ENCODE measurements at regions not wholly inside any gene's neighbourhood (a gene's known extent, or its start where the extent isn't known, plus 50 kb on each side); places are given as distances from the start of the nearest gene placed in this dataset.
A peak's percentile ranks its signal among the peaks of the same experiment; 100 is the strongest.
"Not testable (repeated sequence)": the region's sequence is repeated elsewhere in the genome, so short reads cannot be mapped to it uniquely, and the experiment has no call there.

DNA sequence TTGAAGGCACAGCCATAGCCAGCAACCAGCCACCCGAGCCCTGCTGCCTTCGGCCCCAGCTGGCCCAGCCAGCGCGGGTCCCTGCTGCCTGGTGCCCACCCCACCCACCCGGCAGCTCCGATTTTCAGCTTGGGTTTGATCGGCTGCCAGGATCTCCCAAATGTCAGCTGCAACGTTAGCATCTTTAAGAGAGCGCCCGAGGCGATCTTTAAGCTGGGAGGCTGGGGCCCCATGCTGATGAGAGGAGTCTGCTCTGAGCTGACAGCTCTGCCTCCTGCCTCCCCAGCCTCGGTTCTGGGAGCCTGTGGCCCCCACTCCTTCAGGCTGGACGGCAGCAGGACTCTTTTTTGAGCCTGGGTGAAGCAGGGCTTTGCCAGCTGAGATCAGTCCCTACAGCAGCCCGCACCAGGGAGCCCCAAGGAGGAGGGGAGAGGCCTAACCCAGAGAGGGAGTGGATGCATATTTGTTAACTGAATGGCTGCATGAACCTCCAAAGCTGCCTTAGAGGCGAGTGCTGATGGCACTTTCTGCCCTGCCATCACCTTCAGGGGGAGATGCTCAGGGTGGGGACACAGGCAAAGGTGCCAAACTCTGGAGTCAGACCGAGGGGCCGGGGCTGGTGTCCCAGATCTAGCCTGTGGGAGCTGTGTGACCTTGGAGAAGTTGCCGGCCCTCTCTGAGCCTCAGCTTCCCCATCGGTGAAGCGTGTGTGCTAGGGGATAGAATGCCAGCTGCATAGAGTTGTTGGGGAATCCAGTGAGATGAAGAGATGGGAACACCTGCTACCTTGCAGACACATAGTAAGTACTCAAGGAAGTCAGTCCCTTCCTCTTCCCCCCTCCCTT, 165.5 kb downstream of the C9orf50 start:
- DNase-seq (no peak), ATAC-seq (ENCODE audit: low read depth) (no peak)
- Mint-ChIP-seq H3K9me3 (peaks cover 1% of the 10 kb centered on the region), H3K4me3 (no peak overlapping the region), H3K27me3 (peaks cover 10% of the 10 kb centered on the region), H3K4me1 (peaks cover 17% of the 10 kb centered on the region), H3K36me3 (no peaks in the 10 kb centered on the region), H3K27ac (no peak overlapping the region)
- POLR2A ChIA-PET: no interaction called here

GRCh38 chr9:129454467-129455067, 166.3 kb downstream of the C9orf50 start:
- Mint-ChIP-seq H3K4me1 (peaks cover 17% of the 10 kb centered on the region), H3K36me3 (no peaks in the 10 kb centered on the region), H3K27ac (peak overlapping the region; percentile 53), H3K4me3 (no peak overlapping the region), H3K9me3 (peaks cover 1% of the 10 kb centered on the region), H3K27me3 (peaks cover 10% of the 10 kb centered on the region)
- DNase-seq: no peak
- ATAC-seq (ENCODE audit: low read depth): no peak
- POLR2A ChIA-PET: no interaction called here

- peaks cover 13% of the 10 kb centered on the region for H3K4me1 Mint-ChIP-seq
- H3K9me3 Mint-ChIP-seq: peaks cover 1% of the 10 kb centered on the region
- DNase-seq (no peak), ATAC-seq (ENCODE audit: low read depth) (no peak)
- H3K36me3 Mint-ChIP-seq: no peaks in the 10 kb centered on the region
- no peak overlapping the region for H3K4me3 Mint-ChIP-seq
- peak overlapping the region; percentile 59 for H3K27ac Mint-ChIP-seq
- H3K27me3 Mint-ChIP-seq: peaks cover 10% of the 10 kb centered on the region
- POLR2A ChIA-PET: no interaction called here
These were observed 167.2 kb downstream of the C9orf50 start for GRCh38 chr9:129453734-129454133.

DNA sequence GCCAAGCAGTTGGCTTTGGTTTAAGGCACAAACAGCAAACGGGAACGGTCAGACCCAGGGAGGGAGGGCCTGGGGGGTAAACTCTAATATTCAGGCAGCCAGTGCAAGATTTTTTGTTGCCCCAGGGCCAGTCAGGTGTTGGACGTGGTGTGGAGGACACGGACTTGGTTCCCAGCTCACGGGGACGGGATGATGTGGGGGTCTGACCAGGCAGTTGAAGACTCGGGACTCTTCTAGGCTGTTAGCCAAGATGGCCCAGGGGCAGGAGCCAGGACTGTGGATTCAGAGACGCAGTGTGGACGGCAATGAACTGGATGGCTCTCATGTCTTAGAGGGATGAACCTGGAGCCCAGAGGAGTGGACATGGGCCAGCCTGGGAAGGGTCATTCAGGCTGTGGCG, 169.2 kb downstream of the C9orf50 start:
- no peaks in the 10 kb centered on the region for H3K4me1 Mint-ChIP-seq
- POLR2A ChIA-PET: no interaction called here
- H3K27ac Mint-ChIP-seq: no peak overlapping the region
- H3K9me3 Mint-ChIP-seq: no peaks in the 10 kb centered on the region
- H3K4me3 Mint-ChIP-seq: no peak overlapping the region
- H3K27me3 Mint-ChIP-seq: peaks cover 7% of the 10 kb centered on the region
- H3K36me3 Mint-ChIP-seq: no peaks in the 10 kb centered on the region
- DNase-seq (no peak), ATAC-seq (ENCODE audit: low read depth) (no peak)

- no peaks in the 10 kb centered on the region for H3K36me3 Mint-ChIP-seq
- POLR2A ChIA-PET: interaction anchor here (1.5 kb wide), 1 partner anchor 9 kb away, joined by 6 read pairs; no protein-coding TSS in a partner anchor
These were observed 169.7 kb downstream of the C9orf50 start for GRCh38 chr9:129451089-129451656.

DNA sequence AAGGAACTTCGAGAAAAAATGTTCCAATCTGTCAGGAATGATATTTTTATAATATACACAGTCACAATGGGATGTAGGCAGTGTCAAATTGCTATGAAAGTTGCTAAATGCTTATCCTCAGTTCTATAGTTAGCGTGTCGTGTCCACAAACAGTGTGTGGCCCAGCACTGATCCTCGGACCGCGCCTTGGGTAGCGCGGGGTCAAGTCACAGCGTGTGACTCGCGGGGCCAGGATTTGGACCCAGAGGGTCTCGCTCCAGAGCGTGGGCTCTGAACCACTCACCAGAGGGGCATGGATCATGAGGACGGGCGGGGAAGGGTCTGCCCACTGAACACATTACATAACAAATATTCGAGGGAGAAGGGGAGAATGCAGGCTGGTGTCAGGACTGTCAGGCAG, 171.8 kb downstream of the C9orf50 start:
- Mint-ChIP-seq H3K9me3 (no peaks in the 10 kb centered on the region), H3K36me3 (no peaks in the 10 kb centered on the region), H3K4me3 (no peak overlapping the region), H3K27ac (no peak overlapping the region), H3K27me3 (peaks cover 3% of the 10 kb centered on the region), H3K4me1 (no peaks in the 10 kb centered on the region)
- ATAC-seq (ENCODE audit: low read depth) (no peak), DNase-seq (no peak)
- POLR2A ChIA-PET: no interaction called here

More at GRCh38 chr9:129451089-129451656, 169.7 kb downstream of the C9orf50 start:
- Mint-ChIP-seq H3K4me3 (no peak overlapping the region), H3K27me3 (peaks cover 6% of the 10 kb centered on the region), H3K9me3 (no peaks in the 10 kb centered on the region), H3K27ac (no peak overlapping the region), H3K4me1 (no peaks in the 10 kb centered on the region)
- DNase-seq (no peak), ATAC-seq (ENCODE audit: low read depth) (no peak)

- DNase-seq (no peak), ATAC-seq (ENCODE audit: low read depth) (no peak)
- H3K9me3 Mint-ChIP-seq: no peaks in the 10 kb centered on the region
- no peaks in the 10 kb centered on the region for H3K36me3 Mint-ChIP-seq
- H3K4me3 Mint-ChIP-seq: no peak overlapping the region
- POLR2A ChIA-PET: interaction anchor here (0.6 kb wide), 1 partner anchor 15 kb away, joined by 3 read pairs; no protein-coding TSS in a partner anchor
- H3K27ac Mint-ChIP-seq: no peak overlapping the region
- no peaks in the 10 kb centered on the region for H3K4me1 Mint-ChIP-seq
- H3K27me3 Mint-ChIP-seq: peaks cover 9% of the 10 kb centered on the region
These were observed 173.9 kb downstream of the C9orf50 start for GRCh38 chr9:129446828-129447550.

GRCh38 chr9:129445794-129446306, 175.1 kb downstream of the C9orf50 start:
- Mint-ChIP-seq H3K4me1 (peaks cover 6% of the 10 kb centered on the region), H3K9me3 (no peaks in the 10 kb centered on the region), H3K27me3 (peaks cover 18% of the 10 kb centered on the region), H3K4me3 (no peak overlapping the region), H3K36me3 (no peaks in the 10 kb centered on the region), H3K27ac (no peak overlapping the region)
- DNase-seq: no peak
- ATAC-seq (ENCODE audit: low read depth): no peak
- POLR2A ChIA-PET: no interaction called here

DNA sequence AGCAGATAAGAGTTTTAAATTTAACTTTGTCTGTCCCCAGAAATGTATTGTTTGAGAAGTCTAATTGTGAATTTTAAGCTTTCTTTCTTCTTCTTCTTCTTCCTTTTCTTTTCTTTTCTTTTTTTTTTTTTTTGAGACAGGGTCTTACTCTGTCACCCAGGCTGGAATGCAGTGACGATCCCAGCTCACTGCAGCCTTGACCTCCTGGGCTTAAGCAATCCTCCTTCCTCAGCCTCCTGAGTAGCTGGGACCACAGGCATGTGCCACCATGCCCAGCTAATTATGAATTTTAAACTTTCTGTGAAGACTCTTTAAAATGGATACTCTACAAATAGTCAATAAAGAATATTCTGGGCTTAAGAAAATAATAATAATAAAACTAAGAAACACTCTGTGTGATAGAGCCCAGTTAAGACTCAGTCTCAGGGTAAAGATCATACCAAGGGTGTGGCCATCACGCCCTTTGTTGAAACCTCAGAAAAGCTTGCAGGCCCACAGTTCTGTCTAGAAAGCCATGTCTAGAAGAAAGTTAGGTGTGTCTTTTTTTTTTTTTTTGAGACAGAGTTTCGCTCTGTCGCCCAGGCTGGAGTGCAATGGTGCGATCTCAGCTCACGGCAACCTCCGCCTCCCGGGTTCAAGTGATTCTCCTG, 177.3 kb downstream of the C9orf50 start:
- ATAC-seq (ENCODE audit: low read depth); H3K36me3 Mint-ChIP-seq; H3K4me3 Mint-ChIP-seq; DNase-seq; H3K9me3 Mint-ChIP-seq; H3K27ac Mint-ChIP-seq: not testable (repeated sequence)
- POLR2A ChIA-PET: interaction anchor here (0.7 kb wide), 1 partner anchor 23 kb away, joined by 3 read pairs; no protein-coding TSS in a partner anchor
- peaks cover 14% of the 10 kb centered on the region for H3K4me1 Mint-ChIP-seq
- H3K27me3 Mint-ChIP-seq: peaks cover 38% of the 10 kb centered on the region

GRCh38 chr9:129442803-129443511, 177.9 kb downstream of the C9orf50 start:
- Mint-ChIP-seq H3K36me3 (no peaks in the 10 kb centered on the region), H3K4me1 (peaks cover 20% of the 10 kb centered on the region), H3K27me3 (peaks cover 45% of the 10 kb centered on the region), H3K27ac (no peak overlapping the region), H3K4me3 (no peak overlapping the region), H3K9me3 (peaks cover 3% of the 10 kb centered on the region)
- POLR2A ChIA-PET: no interaction called here
- ATAC-seq (ENCODE audit: low read depth) (no peak), DNase-seq (no peak)

DNA sequence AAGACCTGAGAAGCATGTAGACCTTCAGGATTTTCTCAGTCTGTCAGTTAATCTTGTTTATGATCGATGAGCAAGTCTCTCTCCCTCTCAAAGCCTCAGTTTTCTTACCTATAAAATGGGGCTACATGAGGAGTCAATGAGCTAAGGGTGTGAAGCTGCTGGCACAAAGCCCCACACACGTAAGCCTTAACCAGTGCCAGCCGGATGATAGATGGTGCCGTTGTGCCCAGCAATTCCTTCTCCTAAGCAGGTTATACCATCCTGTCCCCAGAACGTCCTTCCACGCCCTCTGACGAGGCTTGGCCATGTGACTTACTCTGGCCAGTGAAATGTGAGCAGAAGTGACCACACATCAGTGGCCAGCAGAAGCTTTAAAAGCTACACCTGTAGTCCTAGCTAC, 179.0 kb downstream of the C9orf50 start:
- Mint-ChIP-seq H3K4me1 (peaks cover 23% of the 10 kb centered on the region), H3K4me3 (no peak overlapping the region), H3K27me3 (peaks cover 53% of the 10 kb centered on the region), H3K9me3 (peaks cover 3% of the 10 kb centered on the region), H3K27ac (no peak overlapping the region), H3K36me3 (no peaks in the 10 kb centered on the region)
- DNase-seq (no peak), ATAC-seq (ENCODE audit: low read depth) (no peak)
- POLR2A ChIA-PET: no interaction called here

GRCh38 chr9:129440435-129441186, 180.3 kb downstream of the C9orf50 start:
- H3K27me3 Mint-ChIP-seq: peaks cover 64% of the 10 kb centered on the region
- H3K27ac Mint-ChIP-seq: peak overlapping the region; percentile 55
- H3K9me3 Mint-ChIP-seq: peaks cover 3% of the 10 kb centered on the region
- peak overlapping the region; percentile 35 for H3K4me3 Mint-ChIP-seq
- DNase-seq (no peak), ATAC-seq (ENCODE audit: low read depth) (no peak)
- peaks cover 25% of the 10 kb centered on the region for H3K4me1 Mint-ChIP-seq
- POLR2A ChIA-PET: interaction anchor here (0.9 kb wide), 1 partner anchor 20 kb away, joined by 4 read pairs; no protein-coding TSS in a partner anchor
- H3K36me3 Mint-ChIP-seq: no peaks in the 10 kb centered on the region
